Naive thymus-derived CD8-positive, alpha-beta T cell (primary cell): ENCODE measurements at regions not wholly inside any gene's neighbourhood (a gene's known extent, or its start where the extent isn't known, plus 50 kb on each side); places are given as distances from the start of the nearest gene placed in this dataset.

Source experiments
- ATAC-seq, 2 donors: fragments of 150-1000 bp; cut with Tn5 transposase in 1 of 2; sonication (Bioruptor Pico), chemical (Tn5 transposase) in 1 of 2; 1 replicate in 1 of 2; 2 replicates in 1 of 2; pipeline ENCODE4 v1.10.0; 2021; ENCODE audit warnings: mild to moderate bottlenecking in 2 of 2, moderate library complexity in 2 of 2
- POLR2A ChIA-PET: fragments of 350-600 bp; sonication (Branson Sonifier 250); formaldehyde crosslinking; loops from one replicate; lab custom pipeline; 2021; ENCODE audit warnings: antibody characterized with exemption; lab: Charles Lee
- DNase-seq, 10 donors: peaks; one replicate each; pipeline versions ENCODE4 v3.0.0 to v3.0.0-alpha.2; 2020 to 2022
- H3K27ac Mint-ChIP-seq, 10 donors: one replicate each; pipeline ENCODE4 v1.8.0; 2020 to 2022; ENCODE audit warnings: mild to moderate bottlenecking in 10 of 10, mixed read lengths in 10 of 10, moderate library complexity in 4 of 10, inconsistent platforms in 1 of 10
- H3K27me3 Mint-ChIP-seq, 5 donors: one replicate each; pipeline ENCODE4 v1.8.0; 2021 to 2022; ENCODE audit warnings: mixed read lengths in 5 of 5
- H3K36me3 Mint-ChIP-seq, 3 donors: one replicate each; pipeline ENCODE4 v1.8.0; 2020 to 2022; ENCODE audit warnings: mixed read lengths in 3 of 3, mild to moderate bottlenecking in 2 of 3, inconsistent platforms in 1 of 3
- H3K4me1 Mint-ChIP-seq, 4 donors: one replicate each; pipeline ENCODE4 v1.8.0; 2021 to 2022; ENCODE audit warnings: mixed read lengths in 4 of 4
- H3K4me3 Mint-ChIP-seq, 10 donors: one replicate each; pipeline ENCODE4 v1.8.0; 2020 to 2022; ENCODE audit warnings: mild to moderate bottlenecking in 10 of 10, mixed read lengths in 10 of 10, moderate library complexity in 6 of 10, inconsistent platforms in 1 of 10
- H3K9me3 Mint-ChIP-seq, 9 donors: one replicate each; pipeline ENCODE4 v1.8.0; 2020 to 2022; ENCODE audit warnings: mixed read lengths in 9 of 9, mild to moderate bottlenecking in 3 of 9, inconsistent platforms in 1 of 9, moderate library complexity in 1 of 9

- Mint-ChIP-seq H3K9me3 (no peaks in the 10 kb centered on the region), H3K4me1 (no peaks in the 10 kb centered on the region), H3K27me3 (peaks cover 0 to 11% (median 0%) of the 10 kb centered on the region in 5 donors), H3K4me3 (no peak overlapping the region), H3K27ac (no peak overlapping the region), H3K36me3 (no peaks in the 10 kb centered on the region)
- DNase-seq (no peak), ATAC-seq (no peak)
- POLR2A ChIA-PET, result no interaction called here
These were observed 837.3 kb downstream of the GALR1 start for GRCh38 chr18:78086931-78087330.

DNA sequence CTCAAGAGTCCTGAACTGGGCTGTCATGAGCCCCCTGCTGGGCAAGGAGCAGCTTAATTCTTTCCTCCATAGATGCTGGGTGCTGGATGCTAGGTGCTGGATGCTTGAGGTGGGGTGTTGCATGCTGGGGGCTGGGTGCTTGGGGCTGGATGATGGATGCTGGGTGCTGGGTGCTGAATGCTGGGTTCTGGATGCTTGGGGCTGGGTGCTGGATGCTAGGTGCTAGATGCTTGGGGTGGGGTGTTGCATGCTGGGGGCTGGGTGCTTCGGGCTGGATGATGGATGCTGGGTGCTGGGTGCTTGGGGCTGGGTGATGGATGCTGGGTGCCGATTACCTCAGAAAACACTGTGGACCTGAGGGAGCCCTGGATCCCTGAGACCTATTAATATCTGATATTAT is 837.7 kb downstream of the GALR1 start:
- Mint-ChIP-seq H3K36me3 (no peaks in the 10 kb centered on the region), H3K9me3 (no peaks in the 10 kb centered on the region), H3K27ac (no peak overlapping the region), H3K4me1 (no peaks in the 10 kb centered on the region), H3K27me3 (peaks cover 0 to 11% (median 0%) of the 10 kb centered on the region in 5 donors), H3K4me3 (no peak overlapping the region)
- DNase-seq (no peak), ATAC-seq (no peak)
- POLR2A ChIA-PET, result no interaction called here

- no peaks in the 10 kb centered on the region for H3K4me1 Mint-ChIP-seq
These were observed 840.9 kb downstream of the GALR1 start for GRCh38 chr18:78090584-78090983.

GRCh38 chr18:78092901-78093300 is 843.3 kb downstream of the GALR1 start:
- ATAC-seq (no peak), DNase-seq (no peak)
- Mint-ChIP-seq H3K27ac (no peak overlapping the region), H3K4me1 (no peaks in the 10 kb centered on the region), H3K4me3 (no peak overlapping the region), H3K27me3 (peaks cover 0 to 11% (median 3%) of the 10 kb centered on the region in 5 donors), H3K9me3 (peaks cover 0 to 13% (median 0%) of the 10 kb centered on the region in 9 donors), H3K36me3 (no peaks in the 10 kb centered on the region)
- POLR2A ChIA-PET, result no interaction called here

More at GRCh38 chr18:78090584-78090983, 840.9 kb downstream of the GALR1 start:
- Mint-ChIP-seq H3K27ac (no peak overlapping the region), H3K36me3 (no peaks in the 10 kb centered on the region), H3K4me3 (no peak overlapping the region), H3K27me3 (peaks cover 0 to 7% (median 0%) of the 10 kb centered on the region in 5 donors), H3K9me3 (no peaks in the 10 kb centered on the region)
- no peak for ATAC-seq
- POLR2A ChIA-PET, result no interaction called here
- no peak for DNase-seq

DNA sequence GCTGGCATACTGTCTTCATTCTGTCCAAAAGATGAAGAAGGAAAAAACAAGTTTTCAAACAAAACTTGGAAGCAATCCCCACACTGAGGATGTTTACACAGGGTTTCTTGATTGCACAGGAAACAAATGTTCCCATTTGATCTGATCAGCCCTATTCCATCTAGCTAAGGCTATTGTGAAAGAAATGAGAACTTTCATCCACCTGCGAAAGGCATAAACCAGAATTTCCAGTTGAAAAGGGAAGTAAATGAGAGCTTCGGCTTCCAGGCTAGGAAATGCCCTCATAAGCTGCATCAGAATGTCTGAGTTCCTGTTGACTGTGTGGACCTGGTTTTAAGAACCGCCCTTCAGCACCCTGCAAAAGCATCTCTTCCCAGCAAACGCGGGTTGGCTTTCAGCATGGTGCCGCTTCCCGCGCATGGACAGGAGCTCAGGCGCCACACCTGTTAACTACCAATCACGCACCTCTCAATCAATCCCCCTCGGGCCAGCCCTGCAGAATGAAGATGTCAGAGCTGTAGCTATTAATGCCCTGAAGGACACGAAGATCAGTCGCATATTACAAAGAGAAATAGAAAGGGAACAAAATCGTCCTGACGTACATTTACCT is 850.4 kb downstream of the GALR1 start:
- H3K27ac Mint-ChIP-seq, result no peak overlapping the region
- no peak overlapping the region for H3K4me3 Mint-ChIP-seq
- H3K4me1 Mint-ChIP-seq, result no peaks in the 10 kb centered on the region
- peaks cover 0 to 11% (median 3%) of the 10 kb centered on the region in 5 donors for H3K27me3 Mint-ChIP-seq
- no peaks in the 10 kb centered on the region for H3K36me3 Mint-ChIP-seq
- DNase-seq (no peak), ATAC-seq (no peak)
- peaks cover 0 to 22% (median 0%) of the 10 kb centered on the region in 9 donors for H3K9me3 Mint-ChIP-seq
- POLR2A ChIA-PET, result no interaction called here

DNA sequence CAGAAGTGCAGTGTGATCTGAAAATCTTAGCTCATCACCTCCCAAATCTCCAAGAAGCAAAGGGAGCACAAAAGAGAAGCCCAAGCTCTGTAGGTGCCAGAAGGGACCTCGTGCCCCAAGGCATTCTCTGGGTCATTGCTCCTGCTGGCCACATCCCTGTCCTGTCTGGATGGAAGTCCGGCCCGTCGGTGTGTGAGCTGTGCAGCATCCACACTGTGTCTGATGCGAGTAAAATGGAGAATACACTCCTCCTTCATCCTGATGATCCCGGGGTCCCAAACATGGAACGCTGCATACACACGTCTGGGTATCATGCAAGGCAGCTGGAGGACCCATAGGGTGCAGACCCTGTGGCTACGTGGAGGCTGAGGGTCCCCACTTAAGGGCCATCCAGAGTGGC is 851.4 kb downstream of the GALR1 start:
- H3K36me3 Mint-ChIP-seq, result no peaks in the 10 kb centered on the region

GRCh38 chr18:78102135-78102534 is 852.5 kb downstream of the GALR1 start:
- DNase-seq, result no peak
- Mint-ChIP-seq H3K4me3 (no peak overlapping the region), H3K9me3 (peaks cover 0 to 29% (median under 1%) of the 10 kb centered on the region in 9 donors), H3K27me3 (peaks cover 0 to 6% (median 2%) of the 10 kb centered on the region in 5 donors), H3K27ac (no peak overlapping the region), H3K4me1 (no peaks in the 10 kb centered on the region), H3K36me3 (no peaks in the 10 kb centered on the region)
- POLR2A ChIA-PET, result no interaction called here
- ATAC-seq, result no peak

More for the DNA sequence above, 851.4 kb downstream of the GALR1 start:
- Mint-ChIP-seq H3K4me3 (no peak overlapping the region), H3K27ac (no peak overlapping the region), H3K27me3 (peaks cover 0 to 11% (median 3%) of the 10 kb centered on the region in 5 donors), H3K4me1 (no peaks in the 10 kb centered on the region), H3K9me3 (peaks cover 0 to 25% (median 0%) of the 10 kb centered on the region in 9 donors)
- no peak for DNase-seq
- POLR2A ChIA-PET, result no interaction called here
- no peak for ATAC-seq

DNA sequence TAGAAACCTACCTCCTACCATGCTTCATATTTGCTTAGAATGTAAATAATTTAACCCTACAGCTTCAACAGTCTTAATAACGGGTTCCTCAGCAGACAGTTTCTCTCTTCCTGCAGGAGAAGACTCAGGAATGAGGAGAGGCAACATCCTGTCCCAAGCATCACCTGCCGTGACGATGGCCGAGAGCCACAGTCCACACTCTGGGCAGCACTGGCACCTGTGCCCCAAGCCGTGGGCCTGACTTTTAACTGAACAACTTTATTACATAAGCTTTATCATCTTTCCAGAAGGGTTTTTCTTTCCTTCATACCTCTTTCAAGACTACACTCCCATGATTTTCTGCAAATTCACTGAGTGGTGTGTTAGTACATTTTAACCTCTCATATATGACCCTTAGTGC is 856.0 kb downstream of the GALR1 start:
- peaks cover 0 to 25% (median 0%) of the 10 kb centered on the region in 9 donors for H3K9me3 Mint-ChIP-seq
- POLR2A ChIA-PET, result no interaction called here
- H3K27me3 Mint-ChIP-seq, result peaks cover 0 to 4% (median 0%) of the 10 kb centered on the region in 5 donors
- H3K4me1 Mint-ChIP-seq, result no peaks in the 10 kb centered on the region
- H3K36me3 Mint-ChIP-seq, result no peaks in the 10 kb centered on the region
- no peak overlapping the region for H3K4me3 Mint-ChIP-seq
- ATAC-seq (no peak), DNase-seq (no peak)
- no peak overlapping the region for H3K27ac Mint-ChIP-seq

DNA sequence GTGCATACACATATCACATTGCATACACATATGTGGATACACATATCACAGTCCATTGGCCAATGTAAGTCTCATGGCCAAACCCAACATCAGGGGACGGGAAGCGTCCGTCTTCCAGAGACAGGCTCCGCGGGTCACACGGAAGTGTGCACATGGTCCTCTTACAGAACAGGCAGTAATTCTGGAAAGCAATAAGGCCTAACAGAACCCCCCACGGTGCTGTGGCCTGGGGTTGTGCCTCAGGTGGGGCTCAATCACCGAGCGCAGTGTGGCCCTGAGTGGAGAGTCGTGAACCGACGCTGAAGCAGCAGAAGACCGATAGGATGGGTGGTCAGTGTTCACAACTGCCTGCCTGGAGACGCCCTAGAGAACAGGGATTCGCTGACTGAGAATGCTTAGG is 857.3 kb downstream of the GALR1 start:
- Mint-ChIP-seq H3K27me3 (peaks cover 0 to 3% (median 0%) of the 10 kb centered on the region in 5 donors), H3K4me3 (no peak overlapping the region), H3K9me3 (peaks cover 0 to 25% (median 0%) of the 10 kb centered on the region in 9 donors), H3K27ac (no peak overlapping the region), H3K36me3 (no peaks in the 10 kb centered on the region), H3K4me1 (no peaks in the 10 kb centered on the region)
- ATAC-seq, result no peak
- no peak for DNase-seq
- POLR2A ChIA-PET, result no interaction called here

GRCh38 chr18:78107363-78107762 is 857.7 kb downstream of the GALR1 start:
- no peaks in the 10 kb centered on the region for H3K4me1 Mint-ChIP-seq
- ATAC-seq (no peak), DNase-seq (no peak)
- POLR2A ChIA-PET, result no interaction called here
- H3K9me3 Mint-ChIP-seq, result peaks cover 0 to 25% (median 0%) of the 10 kb centered on the region in 9 donors
- peaks cover 0 to 3% (median 0%) of the 10 kb centered on the region in 5 donors for H3K27me3 Mint-ChIP-seq
- H3K27ac Mint-ChIP-seq, result no peak overlapping the region
- H3K36me3 Mint-ChIP-seq, result no peaks in the 10 kb centered on the region
- no peak overlapping the region for H3K4me3 Mint-ChIP-seq

DNA sequence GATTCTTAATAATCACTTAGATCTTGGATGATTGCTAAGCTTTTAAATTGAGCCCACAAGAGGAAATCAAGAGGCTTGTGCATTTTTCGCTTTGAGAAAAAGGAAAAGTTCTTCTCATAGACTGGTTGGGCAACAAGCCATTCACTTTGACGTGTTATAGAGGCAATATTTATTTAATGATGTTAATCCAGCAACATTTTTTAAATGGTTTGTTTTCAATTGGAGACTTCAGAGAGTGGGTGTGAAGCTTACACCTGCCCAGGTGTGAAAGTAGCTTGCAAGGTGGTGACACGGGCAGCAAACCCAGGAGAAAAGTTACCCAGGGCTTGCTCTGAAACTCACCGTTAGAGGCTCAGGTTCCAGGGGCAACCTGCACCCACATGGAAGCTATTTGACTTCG is 858.9 kb downstream of the GALR1 start:
- no peak overlapping the region for H3K27ac Mint-ChIP-seq
- peaks cover 0 to 5% (median 2%) of the 10 kb centered on the region in 5 donors for H3K27me3 Mint-ChIP-seq
- DNase-seq, result no peak
- no peak for ATAC-seq
- H3K9me3 Mint-ChIP-seq, result peaks cover 0 to 19% (median 1%) of the 10 kb centered on the region in 9 donors
- POLR2A ChIA-PET, result no interaction called here
- no peaks in the 10 kb centered on the region for H3K4me1 Mint-ChIP-seq
- H3K4me3 Mint-ChIP-seq, result no peak overlapping the region
- H3K36me3 Mint-ChIP-seq, result no peaks in the 10 kb centered on the region

DNA sequence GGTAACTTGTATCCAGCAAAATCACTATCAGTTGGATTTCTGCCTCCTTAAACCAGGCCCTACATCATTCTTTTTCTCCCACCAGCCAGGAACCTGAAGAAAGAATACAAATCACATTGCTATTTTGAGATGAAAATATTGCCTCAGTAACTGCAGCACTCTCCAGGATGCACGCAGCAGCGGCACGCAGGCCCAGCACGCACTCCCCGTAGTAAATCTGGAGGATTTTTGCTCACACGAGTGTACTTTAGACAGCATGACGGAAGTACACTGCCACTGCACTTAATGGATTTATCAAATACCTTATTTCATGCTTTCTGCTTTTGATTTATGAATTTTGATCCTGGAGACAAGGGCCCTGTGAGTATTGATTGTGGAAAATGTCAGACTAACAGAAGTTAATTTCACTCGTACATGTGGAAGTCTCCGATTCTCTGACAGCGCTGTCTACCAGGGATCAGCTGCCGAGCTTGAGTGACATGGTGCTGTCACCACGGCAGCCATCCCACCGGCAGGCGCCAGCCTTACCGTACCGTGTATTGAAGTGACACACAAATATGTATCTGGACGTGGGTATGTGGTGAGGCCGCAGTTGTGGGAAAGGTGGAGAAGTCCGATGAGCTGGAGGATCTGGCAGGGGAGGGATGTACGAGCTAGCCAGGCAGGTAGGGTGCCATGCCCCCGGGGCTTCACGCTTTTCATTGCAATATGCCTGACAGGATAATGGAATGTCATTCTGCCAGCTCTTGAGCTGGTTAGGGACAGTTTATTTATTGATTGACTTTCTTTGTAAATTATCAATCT is 863.7 kb downstream of the GALR1 start:
- POLR2A ChIA-PET, result no interaction called here
- no peaks in the 10 kb centered on the region for H3K36me3 Mint-ChIP-seq
- H3K27me3 Mint-ChIP-seq, result peaks cover 0 to 6% (median 2%) of the 10 kb centered on the region in 5 donors
- H3K9me3 Mint-ChIP-seq, result peaks cover 0 to 3% (median 0%) of the 10 kb centered on the region in 9 donors
- H3K4me3 Mint-ChIP-seq, result no peak overlapping the region
- ATAC-seq, result no peak
- H3K4me1 Mint-ChIP-seq, result no peaks in the 10 kb centered on the region
- no peak overlapping the region for H3K27ac Mint-ChIP-seq
- no peak for DNase-seq

DNA sequence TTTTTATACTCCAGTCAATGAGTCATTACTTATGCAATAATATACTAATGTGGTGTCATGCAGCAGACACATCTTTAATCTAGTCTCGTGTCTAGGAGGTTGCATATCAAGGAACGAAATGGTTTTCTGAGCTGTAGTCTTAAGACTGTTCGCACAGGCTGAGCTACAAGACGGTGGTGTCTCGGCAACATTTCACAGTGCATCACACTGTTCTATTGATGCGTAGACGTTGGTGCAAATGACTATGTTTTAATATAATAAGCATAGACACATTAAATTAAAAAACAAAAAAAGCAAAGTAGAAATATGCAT is 864.2 kb downstream of the GALR1 start:
- POLR2A ChIA-PET, result no interaction called here
- no peak for ATAC-seq

More for the DNA sequence above, 864.2 kb downstream of the GALR1 start:
- Mint-ChIP-seq H3K9me3 (peaks cover 0 to 6% (median 1%) of the 10 kb centered on the region in 9 donors), H3K36me3 (no peaks in the 10 kb centered on the region), H3K27me3 (peaks cover 0 to 6% (median 2%) of the 10 kb centered on the region in 5 donors), H3K4me3 (no peak overlapping the region), H3K27ac (no peak overlapping the region), H3K4me1 (no peaks in the 10 kb centered on the region)
- DNase-seq, result no peak
